H9 (cell line): ENCODE measurements at regions not wholly inside any gene's neighbourhood (a gene's known extent, or its start where the extent isn't known, plus 50 kb on each side); places are given as distances from the start of the nearest gene placed in this dataset.

Experiments
- DNase-seq: peaks from one replicate; pipeline ENCODE4 v3.0.0-alpha.2; 2017
- H2AFZ ChIP-seq: one replicate; pipeline ENCODE4 v1.6.1; 2013; ENCODE audit warnings: mild to moderate bottlenecking, low read length, control low read depth, moderate library complexity
- H2AK5ac ChIP-seq: 2 replicates; pipeline ENCODE4 v1.6.1; 2013; ENCODE audit warnings: low read length, control low read depth, mixed read lengths; ENCODE audit not compliant: insufficient read length
- H2BK120ac ChIP-seq: one replicate; pipeline ENCODE4 v1.6.1; 2013; ENCODE audit warnings: low read depth, mild to moderate bottlenecking, low read length, control low read depth, inconsistent platforms; ENCODE audit not compliant: poor library complexity, severe bottlenecking
- H2BK12ac ChIP-seq: 2 replicates; pipeline ENCODE4 v1.6.1; 2013; ENCODE audit warnings: low read length, control low read depth, mixed read lengths, low read depth; ENCODE audit not compliant: insufficient read length
- H2BK15ac ChIP-seq: 2 replicates; pipeline ENCODE4 v1.6.1; 2013; ENCODE audit warnings: low read depth, low read length, control low read depth
- H2BK20ac ChIP-seq: one replicate; pipeline ENCODE4 v1.6.1; 2013; ENCODE audit warnings: low read depth, mild to moderate bottlenecking, low read length, control low read depth, inconsistent platforms; ENCODE audit not compliant: poor library complexity, severe bottlenecking
- H2BK5ac ChIP-seq: 2 replicates; pipeline ENCODE4 v1.6.1; 2013; ENCODE audit warnings: low read length, control low read depth, mixed read lengths; ENCODE audit not compliant: insufficient read length
- H3K14ac ChIP-seq: 2 replicates; pipeline ENCODE4 v1.6.1; 2013; ENCODE audit warnings: low read length, control low read depth; ENCODE audit not compliant: insufficient read depth
- H3K18ac ChIP-seq: 2 replicates; pipeline ENCODE4 v1.6.1; 2013; ENCODE audit warnings: low read depth, mild to moderate bottlenecking, mixed read lengths, low read length, control low read depth; ENCODE audit not compliant: insufficient read length
- H3K23ac ChIP-seq: 2 replicates; pipeline ENCODE4 v1.6.1; 2013; ENCODE audit warnings: low read length, control low read depth, mixed read lengths, low read depth; ENCODE audit not compliant: insufficient read length
- H3K23me2 ChIP-seq: 2 replicates; pipeline ENCODE4 v1.6.1; 2013; ENCODE audit warnings: low read depth, mild to moderate bottlenecking, mixed read lengths, low read length, control low read depth; ENCODE audit not compliant: insufficient read length, poor library complexity, severe bottlenecking
- H3K27ac ChIP-seq: 2 replicates; pipeline ENCODE4 v1.5.1; 2013; ENCODE audit warnings: low read length, control low read depth, mixed read lengths, low read depth; ENCODE audit not compliant: insufficient read length
- H3K27me3 ChIP-seq: 2 replicates; pipeline ENCODE4 v1.6.1; 2013; ENCODE audit warnings: low read length, control low read depth, inconsistent platforms; ENCODE audit not compliant: insufficient read depth
- H3K4ac ChIP-seq: 2 replicates; pipeline ENCODE4 v1.6.1; 2013; ENCODE audit warnings: low read depth, mild to moderate bottlenecking, control low read depth, inconsistent platforms, low read length, moderate library complexity
- H3K4me1 ChIP-seq: 2 replicates; pipeline ENCODE4 v1.6.1; 2013; ENCODE audit warnings: low read length, control low read depth, inconsistent platforms; ENCODE audit not compliant: insufficient read depth
- H3K4me2 ChIP-seq: 2 replicates; pipeline ENCODE4 v1.6.1; 2013; ENCODE audit warnings: low read length, control low read depth, mixed read lengths; ENCODE audit not compliant: insufficient read length, insufficient read depth
- H3K56ac ChIP-seq: 2 replicates; pipeline ENCODE4 v1.6.1; 2013; ENCODE audit warnings: low read depth, mild to moderate bottlenecking, mixed read lengths, low read length, control low read depth; ENCODE audit not compliant: insufficient read length
- H3K79me1 ChIP-seq: 2 replicates; pipeline ENCODE4 v1.6.1; 2013; ENCODE audit warnings: low read depth, mild to moderate bottlenecking, moderate library complexity, low read length, control low read depth, inconsistent platforms; ENCODE audit not compliant: insufficient read depth, poor library complexity, severe bottlenecking
- H3K79me2 ChIP-seq: 2 replicates; pipeline ENCODE4 v1.6.1; 2013; ENCODE audit warnings: low read length, control low read depth, inconsistent platforms; ENCODE audit not compliant: insufficient read depth
- H3K9ac ChIP-seq: 2 replicates; pipeline ENCODE4 v1.6.1; 2013; ENCODE audit warnings: low read length, control low read depth, mixed read lengths; ENCODE audit not compliant: insufficient read length; ENCODE audit errors: extremely low read depth
- H3K9me3 ChIP-seq: one replicate; pipeline ENCODE4 v1.6.1; 2013; ENCODE audit warnings: low read depth, low read length, inconsistent platforms; ENCODE audit not compliant: control insufficient read depth
- H3T11ph ChIP-seq: one replicate; pipeline ENCODE4 v1.6.1; 2013; ENCODE audit warnings: mild to moderate bottlenecking, low read length, control low read depth, inconsistent platforms
- H4K20me1 ChIP-seq: one replicate; pipeline ENCODE4 v1.6.1; 2013; ENCODE audit not compliant: control insufficient read depth, insufficient read length, insufficient read depth
- H4K5ac ChIP-seq: 2 replicates; pipeline ENCODE4 v1.6.1; 2013; ENCODE audit warnings: low read depth, mild to moderate bottlenecking, mixed read lengths, low read length, control low read depth; ENCODE audit not compliant: insufficient read length
- H4K8ac ChIP-seq: replicated peaks from 2 replicates; pipeline ENCODE4 v1.6.1; 2013; ENCODE audit warnings: low read length, control low read depth, mixed read lengths, low read depth; ENCODE audit not compliant: insufficient read length
- H4K91ac ChIP-seq: 2 replicates; pipeline ENCODE4 v1.6.1; 2013; ENCODE audit warnings: low read depth, mild to moderate bottlenecking, moderate library complexity, mixed read lengths, low read length, control low read depth; ENCODE audit not compliant: insufficient read length
- H3K27ac Mint-ChIP-seq, 3 experiments: 2 replicates in 2 of 3; 3 replicates in 1 of 3; pipeline ENCODE4 v1.8.0; 2020 to 2021; ENCODE audit warnings: mixed read lengths in 3 of 3, mild to moderate bottlenecking in 1 of 3, moderate library complexity in 1 of 3
- H3K27me3 Mint-ChIP-seq: 2 replicates; pipeline ENCODE4 v1.8.0; 2021; ENCODE audit warnings: low read depth, mild to moderate bottlenecking, moderate library complexity, mixed read lengths
- H3K36me3 Mint-ChIP-seq, 3 experiments: 2 replicates in 2 of 3; 3 replicates in 1 of 3; pipeline ENCODE4 v1.8.0; 2020 to 2021; ENCODE audit warnings: low read depth in 3 of 3, mixed read lengths in 3 of 3; ENCODE audit not compliant: insufficient read depth in 1 of 3
- H3K4me1 Mint-ChIP-seq, 2 experiments: 2 replicates each; pipeline ENCODE4 v1.8.0; 2020; ENCODE audit warnings: mixed read lengths in 2 of 2
- H3K4me3 Mint-ChIP-seq, 2 experiments: 2 replicates in 1 of 2; 3 replicates in 1 of 2; pipeline ENCODE4 v1.8.0; 2020 to 2021; ENCODE audit warnings: mild to moderate bottlenecking in 2 of 2, mixed read lengths in 2 of 2, moderate library complexity in 1 of 2
- H3K9me3 Mint-ChIP-seq, 2 experiments: 2 replicates in 1 of 2; 3 replicates in 1 of 2; pipeline ENCODE4 v1.8.0; 2020; ENCODE audit warnings: mild to moderate bottlenecking in 2 of 2, mixed read lengths in 2 of 2, moderate library complexity in 1 of 2
- CTCF ChIP-seq: fragments of 200-600 bp; sonication (generic); conservative IDR thresholded peaks from 3 replicates; pipeline ENCODE4 v1.8.0; 2021; ENCODE audit warnings: antibody characterized with exemption, mild to moderate bottlenecking
- WGBS: extraction: QIAGEN DNeasy Blood & Tissue Kit; methylation state at CpG from one replicate; pipeline ENCODE4 v1.1.7; 2013; ENCODE audit warnings: missing lambda C conversion rate, low lambda C conversion rate, mixed read lengths; ENCODE audit not compliant: insufficient read length; ENCODE audit errors: extremely low coverage; 5-methylcytosine and 5-hydroxymethylcytosine counted together

DNA sequence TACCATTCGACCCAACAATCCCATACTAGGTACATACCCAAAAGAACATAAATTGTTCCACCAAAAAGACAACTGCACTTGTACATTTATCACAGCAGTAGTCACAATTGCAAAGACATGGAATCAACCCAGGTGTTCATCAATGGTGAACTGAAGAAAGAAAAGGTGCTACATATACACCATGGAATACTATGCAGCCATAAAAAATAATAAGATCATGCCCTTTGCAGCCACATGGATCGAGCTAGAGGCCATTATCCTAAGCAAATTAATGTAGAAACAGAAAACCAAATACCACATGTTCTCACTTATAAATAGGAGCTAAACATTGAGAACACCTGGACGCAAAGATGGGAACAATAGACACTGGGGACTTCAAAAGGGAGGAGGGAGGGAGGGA is 79.3 kb upstream of the NEBL start:
- Histone ChIP-seq H3T11ph (no peak overlapping the region), H3K23me2 (no peaks in the 10 kb centered on the region), H3K56ac (no peak overlapping the region), H3K4me2 (no peak overlapping the region), H2BK120ac (no peak overlapping the region), H2AFZ (no peak overlapping the region), H2BK15ac (no peak overlapping the region), H4K91ac (no peak overlapping the region), H3K14ac (no peak overlapping the region), H4K5ac (no peak overlapping the region), H3K23ac (no peak overlapping the region), H3K4me1 (no peaks in the 10 kb centered on the region), H2BK12ac (no peak overlapping the region), H3K27ac (no peak overlapping the region), H3K79me1 (no peaks in the 10 kb centered on the region), H4K20me1 (no peaks in the 10 kb centered on the region), H3K4ac (no peak overlapping the region), H3K18ac (no peak overlapping the region), H2BK5ac (no peak overlapping the region), H3K27me3 (no peaks in the 10 kb centered on the region), H3K9me3 (no peaks in the 10 kb centered on the region), H3K79me2 (no peaks in the 10 kb centered on the region), H3K9ac (no peak overlapping the region), H2AK5ac (no peak overlapping the region), H2BK20ac (no peak overlapping the region), H4K8ac (no peak overlapping the region)
- Mint-ChIP-seq H3K27ac (no peak overlapping the region), H3K27me3 (no peaks in the 10 kb centered on the region), H3K36me3 (no peaks in the 10 kb centered on the region), H3K4me1 (peaks cover 2 to 13% of the 10 kb centered on the region in 2 experiments; a peak in 2 of 4 replicates), H3K9me3 (no peaks in the 10 kb centered on the region), H3K4me3 (no peak overlapping the region)
- DNase-seq, result no peak
- no CpG with 5 or more reads among the region's 3 CpGs for WGBS
- no peak for TF ChIP-seq CTCF
